ELR (cell line): ENCODE measurements at regions not wholly inside any gene's neighbourhood (a gene's known extent, or its start where the extent isn't known, plus 50 kb on each side); places are given as distances from the start of the nearest gene placed in this dataset.

Experiments used
- DNase-seq: peaks from one replicate; pipeline ENCODE4 v3.0.0-alpha.2; 2015; ENCODE audit warnings: low read depth

DNA sequence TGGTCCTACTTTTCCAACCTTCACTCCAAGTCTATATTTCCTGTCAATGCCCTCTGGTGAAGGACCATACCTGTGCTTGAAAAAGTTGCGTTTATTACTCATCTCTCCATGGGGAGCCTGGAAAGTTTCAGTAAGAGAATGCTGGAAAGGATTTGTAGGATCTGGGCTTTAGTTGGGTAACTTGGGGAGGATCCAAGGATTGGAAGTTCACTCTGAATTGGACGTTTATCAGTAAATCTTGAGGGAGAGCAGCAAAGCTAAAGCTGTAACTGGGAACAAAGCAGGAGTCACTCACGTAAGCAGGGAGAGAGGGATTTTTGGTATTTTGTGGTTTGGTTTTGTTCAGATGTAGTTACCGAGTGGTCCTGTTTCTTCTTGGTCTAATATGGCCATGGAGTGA is 51.4 kb upstream of the NPVF start:
- DNase-seq = no peak

DNA sequence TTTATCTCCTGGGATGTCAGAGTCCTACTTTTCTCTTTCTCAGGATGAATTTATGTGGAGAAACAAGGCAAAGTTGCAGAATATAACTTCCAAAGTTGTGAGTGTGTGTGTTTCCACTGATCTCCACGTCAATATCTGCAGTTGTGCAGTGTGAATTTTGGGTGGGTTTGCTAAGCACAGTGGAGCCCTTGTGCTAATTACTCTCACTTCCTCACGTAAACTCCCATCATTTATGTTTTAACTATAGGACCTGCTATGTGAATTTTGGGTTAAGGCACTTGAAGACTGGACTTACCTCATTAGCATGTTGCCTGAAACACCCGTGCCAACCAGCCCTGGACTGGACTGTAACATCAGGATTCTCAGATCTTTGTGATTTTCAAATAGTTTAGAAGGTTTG is 51.9 kb upstream of the NPVF start:
- DNase-seq = no peak

DNA sequence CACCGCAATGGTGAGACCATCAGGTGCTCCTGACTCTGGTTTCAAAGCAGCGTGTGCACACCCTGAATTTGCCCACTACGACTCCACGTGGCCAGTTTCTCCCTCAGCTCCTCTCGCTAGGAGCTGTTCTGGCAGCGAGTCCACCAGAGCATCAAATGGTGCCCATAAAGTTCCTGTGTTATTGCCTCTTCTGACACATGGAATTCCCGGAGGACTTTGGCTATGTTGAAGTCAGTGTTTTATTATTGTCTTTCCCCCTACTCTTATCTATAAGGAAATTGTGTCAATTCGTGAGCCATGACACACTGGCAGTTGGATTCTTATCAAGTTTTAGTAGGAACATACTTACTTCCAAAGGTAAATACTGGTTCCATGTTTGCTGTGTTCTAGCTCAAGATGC is 53.9 kb upstream of the NPVF start:
- DNase-seq = no peak

DNA sequence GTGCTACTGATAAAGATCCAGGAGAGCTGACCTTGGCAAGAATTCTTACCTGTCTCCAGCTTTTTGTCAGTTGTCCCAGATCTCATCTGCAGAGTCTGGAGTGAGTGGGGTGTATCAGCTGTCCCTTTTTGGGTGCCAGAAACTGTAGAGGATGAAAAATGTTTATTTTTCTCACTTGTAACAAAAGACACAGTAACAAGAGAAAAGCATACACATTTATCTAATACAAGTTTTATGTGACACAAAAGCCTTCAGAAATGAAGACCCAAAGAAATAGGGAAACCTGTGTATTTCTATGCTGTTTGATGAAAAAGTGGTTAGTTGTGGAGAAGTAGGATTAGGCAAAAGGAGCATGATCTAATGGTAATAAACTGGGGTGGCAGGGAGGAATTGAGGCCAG is 58.5 kb upstream of the NPVF start:
- no peak for DNase-seq

DNA sequence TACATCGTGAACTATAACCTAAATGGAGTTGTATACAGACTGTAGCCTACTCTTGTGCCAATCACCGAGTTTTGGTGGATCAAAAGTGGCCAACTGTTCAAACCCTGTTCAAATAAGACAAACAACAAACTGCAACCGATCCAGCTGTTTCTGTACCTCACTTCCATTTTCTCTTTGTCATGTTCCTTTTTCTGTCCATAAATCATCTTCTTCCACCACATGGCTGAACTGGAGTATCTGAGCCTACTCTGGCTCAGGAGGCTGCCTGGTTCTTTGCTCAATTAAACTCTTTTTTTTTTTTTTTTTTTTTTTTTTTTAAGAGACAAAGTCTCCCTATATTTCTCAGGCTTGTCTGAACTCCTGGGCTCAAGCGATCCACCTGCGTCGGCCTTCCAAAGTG is 59.0 kb upstream of the NPVF start:
- no peak for DNase-seq

DNA sequence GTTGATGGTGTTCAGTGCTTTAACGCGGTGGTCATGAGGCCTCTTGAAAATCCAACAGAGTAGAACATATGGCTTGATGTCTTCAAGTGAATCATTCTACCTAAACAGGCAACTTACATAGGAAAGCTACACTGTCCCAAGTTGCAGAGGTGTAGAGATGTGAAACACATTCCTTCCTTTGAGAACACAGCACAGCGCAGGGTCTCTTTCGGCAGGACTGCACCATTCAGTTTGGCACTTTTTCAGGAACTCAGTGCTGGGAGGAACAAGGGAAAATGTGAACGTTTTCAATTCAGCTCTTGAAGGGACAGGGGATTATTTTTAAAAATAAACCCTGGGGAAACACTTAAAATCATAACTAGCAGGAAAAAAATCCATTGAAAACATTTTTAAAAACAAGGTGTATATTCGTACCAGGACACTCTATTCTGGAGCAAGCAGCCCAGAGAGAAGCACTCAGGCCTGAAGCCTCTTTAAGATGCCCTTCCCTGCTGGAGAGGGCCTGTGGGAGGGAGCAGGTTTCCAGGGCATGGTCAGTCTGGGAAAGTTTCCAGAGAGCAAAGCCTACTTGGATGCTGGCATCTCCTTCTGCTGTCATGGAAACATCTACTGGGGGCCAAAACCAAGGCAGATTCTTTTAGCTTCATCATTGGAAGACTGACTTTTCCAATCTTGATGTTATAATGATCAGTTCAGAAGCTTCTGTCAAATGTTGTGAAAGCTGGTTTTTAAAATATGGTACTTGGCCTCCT is 60.4 kb upstream of the NPVF start:
- DNase-seq = no peak

DNA sequence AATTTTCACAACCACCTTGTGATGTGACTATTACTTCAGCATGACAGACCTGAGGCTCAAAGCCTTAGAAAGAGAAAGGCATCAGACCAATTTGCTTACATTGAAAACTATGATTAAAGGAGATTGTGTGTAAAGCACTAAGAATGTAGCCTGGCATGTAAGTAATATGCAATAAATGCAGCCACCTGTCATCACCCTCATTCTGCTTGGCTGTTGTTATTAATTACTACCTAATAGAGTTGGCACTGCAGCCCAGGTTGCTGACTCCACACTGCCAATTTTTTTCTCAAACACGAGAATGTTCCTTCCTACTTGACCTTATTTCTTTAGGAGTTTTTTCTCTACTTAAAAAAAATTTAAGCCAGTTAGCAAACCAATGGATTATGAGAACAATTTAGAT is 61.2 kb upstream of the NPVF start:
- no peak for DNase-seq

DNA sequence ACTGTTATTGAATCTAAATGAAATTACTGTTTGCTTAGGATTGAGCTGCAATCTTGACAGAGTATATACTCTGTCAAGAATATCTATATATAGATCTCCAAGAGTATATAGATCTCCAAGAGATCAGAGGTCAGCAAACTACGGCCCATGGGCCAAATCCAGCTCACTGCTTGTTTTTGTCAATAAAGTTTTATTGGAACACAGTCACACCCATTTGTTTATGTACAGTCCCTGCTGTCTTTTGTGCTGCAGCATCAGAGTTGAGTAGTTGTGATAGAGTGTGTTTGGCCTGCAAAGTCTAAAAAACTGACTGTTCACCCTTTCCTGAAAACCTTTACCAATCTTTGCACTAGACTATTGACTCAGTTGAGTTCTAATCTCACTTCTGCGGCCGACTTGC is 66.3 kb upstream of the NPVF start:
- no peak for DNase-seq

DNA sequence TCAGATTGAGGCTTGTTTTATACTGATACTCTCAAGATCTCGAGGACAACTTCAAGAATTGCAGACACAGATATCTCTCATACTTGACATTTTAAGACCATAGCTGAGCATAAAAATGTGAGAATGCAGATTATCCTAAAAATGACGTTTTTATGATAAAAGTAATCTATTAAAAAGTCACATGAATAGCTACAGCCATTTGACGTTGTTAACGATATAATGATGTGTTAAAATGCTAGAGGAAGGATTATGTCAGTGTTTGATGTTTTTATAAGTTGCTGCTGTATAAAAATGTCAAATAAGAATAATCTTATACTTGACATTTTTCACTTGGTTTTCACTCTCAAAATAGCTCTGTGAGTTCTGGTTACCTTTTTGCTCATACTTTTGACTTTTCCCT is 67.1 kb upstream of the NPVF start:
- DNase-seq = no peak

DNA sequence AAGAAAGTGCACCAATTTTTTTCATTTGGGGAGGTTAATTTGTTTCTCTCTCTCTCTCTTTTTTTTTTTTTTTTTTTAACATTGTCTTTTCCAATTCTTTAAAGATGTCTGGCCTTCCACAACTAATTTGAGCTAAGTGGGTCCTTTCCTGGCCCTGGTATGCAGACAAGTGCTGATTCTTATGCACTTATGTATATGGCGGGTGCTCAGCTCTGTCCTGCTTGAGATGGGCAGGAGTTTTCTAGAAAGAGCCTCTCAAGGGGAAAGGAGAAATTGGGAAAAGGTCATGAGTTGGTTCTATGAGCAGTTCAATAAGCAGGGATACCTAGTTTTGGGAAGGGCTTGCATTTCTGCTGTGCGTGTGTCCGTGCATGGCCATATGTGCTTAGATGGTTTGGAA is 67.8 kb upstream of the NPVF start:
- no peak for DNase-seq

DNA sequence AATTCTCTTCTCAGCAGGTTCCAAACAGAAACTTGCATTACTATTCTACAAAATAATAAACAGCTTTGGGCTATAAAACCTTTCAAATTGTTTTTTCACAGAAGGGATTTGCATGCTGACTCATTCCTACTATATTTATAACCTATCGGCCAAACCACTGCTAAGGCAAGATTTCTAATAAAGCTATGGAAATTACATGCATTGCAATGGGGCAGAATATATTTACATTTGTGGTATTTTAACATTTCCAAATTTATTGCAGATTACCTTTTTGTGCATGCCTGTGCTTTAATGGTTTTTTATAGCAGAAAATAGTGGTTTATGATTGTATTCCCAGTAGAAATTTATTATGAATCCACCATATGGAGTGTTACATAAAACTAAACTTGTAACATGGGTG is 69.0 kb upstream of the NPVF start:
- DNase-seq = no peak

DNA sequence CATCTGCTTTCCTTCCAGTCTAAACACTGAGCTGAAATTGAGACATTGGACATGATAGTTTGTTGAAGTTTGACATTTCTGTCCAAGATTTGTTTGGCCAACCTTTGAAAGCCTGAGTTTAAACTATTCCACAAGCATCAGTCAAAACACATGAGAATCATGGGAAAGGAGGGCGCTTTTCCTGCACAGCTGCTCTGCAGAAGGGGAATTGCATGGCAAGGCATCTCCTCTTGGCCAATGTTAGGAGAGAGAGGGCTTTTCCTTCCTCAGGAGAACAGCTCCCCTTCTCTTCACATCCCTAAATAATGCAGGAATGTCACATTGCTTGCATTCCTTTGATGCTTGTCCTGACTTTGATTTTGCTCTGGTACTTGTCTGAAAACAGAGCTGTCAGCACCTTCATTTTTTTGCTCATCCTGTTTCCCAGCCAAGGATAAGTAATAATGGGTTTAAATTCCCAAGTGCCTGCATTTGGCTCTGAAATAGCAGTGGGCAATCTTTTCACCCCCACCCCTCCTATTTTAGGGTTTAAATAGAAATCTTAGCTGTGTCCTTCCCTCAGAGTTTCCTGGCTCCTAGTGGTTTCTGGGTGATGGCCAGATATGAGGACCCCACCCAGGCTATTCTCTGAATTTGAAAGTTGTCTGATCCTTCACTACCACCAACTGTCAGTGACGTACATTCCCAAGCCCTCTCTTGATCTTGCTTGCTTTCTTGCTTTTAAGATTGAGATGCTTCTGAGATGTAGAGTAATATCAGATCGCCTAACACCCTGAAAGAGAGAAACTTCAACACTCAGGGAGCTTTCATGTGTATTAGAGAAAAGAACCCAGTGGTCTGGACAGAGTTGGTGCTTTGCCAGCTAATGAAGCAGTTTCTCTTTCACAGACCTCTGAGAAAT is 75.2 kb upstream of the NPVF start:
- no peak for DNase-seq

DNA sequence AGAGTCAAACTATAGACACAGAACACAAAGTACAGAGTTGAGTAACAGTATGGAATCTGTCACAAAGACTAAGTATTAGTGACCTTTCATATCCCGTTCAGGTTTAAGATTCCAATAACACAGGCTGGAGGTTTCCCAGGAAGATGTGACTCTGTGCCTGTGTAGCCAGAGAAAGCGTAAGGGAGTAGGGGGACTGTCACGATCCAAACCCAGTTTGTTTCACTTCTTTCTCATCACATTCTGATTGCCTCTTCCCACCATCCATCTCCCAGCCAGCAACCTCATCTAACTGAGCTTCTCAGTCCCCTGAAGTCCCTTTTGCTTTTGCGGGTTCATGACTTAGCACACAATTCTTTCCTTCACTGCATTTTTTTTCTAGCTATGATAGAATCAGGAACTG is 76.4 kb upstream of the NPVF start:
- DNase-seq = no peak

DNA sequence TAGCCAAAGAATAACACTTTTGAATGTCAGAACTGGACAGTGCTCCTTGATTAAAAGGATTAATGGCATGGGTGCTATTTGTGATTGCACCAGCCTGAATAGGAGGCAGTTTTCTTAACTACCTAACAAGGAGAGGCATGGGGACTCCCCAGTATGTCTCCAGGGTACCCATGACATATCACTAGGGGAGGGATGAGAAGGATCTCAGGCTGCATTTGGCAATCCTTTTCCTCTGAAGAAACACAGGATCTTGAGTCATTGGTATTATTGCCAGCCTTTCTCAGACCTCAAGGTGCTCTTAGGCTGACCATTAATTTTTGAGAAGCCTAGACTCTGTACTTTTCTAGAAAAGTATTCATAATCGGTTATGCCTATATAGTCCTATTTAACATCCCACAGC is 77.5 kb upstream of the NPVF start:
- DNase-seq = no peak

DNA sequence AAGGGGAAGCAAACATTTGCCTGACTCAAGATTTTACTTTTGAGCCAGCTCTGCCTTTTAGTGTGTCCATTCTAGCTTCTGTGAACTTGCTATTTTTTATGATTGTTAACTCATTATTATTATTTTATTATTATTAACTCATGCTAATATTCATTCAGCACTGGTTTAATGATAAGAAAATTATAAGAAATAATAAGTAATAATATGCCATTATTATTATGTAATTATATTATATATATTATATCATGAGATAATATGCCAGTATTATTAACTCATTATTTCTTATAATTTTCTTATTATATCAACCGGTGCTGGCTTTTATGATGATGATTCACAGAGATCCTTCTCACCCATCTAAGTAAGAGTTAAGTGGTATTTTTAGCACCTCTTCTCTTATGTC is 79.3 kb upstream of the NPVF start:
- DNase-seq = no peak

DNA sequence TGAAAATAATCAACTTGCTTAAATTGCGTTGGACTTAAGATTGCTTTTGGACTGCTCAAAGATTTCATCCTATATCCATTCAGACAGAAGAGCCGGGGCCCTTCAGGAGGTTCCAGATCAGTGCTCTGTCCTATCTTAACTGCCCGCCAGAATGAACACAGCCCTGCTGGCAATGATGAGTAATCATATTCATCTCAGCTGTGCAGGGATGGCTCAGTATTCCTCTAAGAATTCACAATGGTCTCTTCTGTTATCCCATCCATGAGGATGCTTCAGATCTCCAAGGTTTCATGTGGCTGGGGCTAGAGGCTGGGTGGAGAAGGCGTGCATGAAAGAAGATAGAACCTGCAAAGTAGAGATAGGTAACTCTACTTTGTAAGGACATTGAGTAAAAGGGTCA is 80.0 kb upstream of the NPVF start:
- DNase-seq = no peak

DNA sequence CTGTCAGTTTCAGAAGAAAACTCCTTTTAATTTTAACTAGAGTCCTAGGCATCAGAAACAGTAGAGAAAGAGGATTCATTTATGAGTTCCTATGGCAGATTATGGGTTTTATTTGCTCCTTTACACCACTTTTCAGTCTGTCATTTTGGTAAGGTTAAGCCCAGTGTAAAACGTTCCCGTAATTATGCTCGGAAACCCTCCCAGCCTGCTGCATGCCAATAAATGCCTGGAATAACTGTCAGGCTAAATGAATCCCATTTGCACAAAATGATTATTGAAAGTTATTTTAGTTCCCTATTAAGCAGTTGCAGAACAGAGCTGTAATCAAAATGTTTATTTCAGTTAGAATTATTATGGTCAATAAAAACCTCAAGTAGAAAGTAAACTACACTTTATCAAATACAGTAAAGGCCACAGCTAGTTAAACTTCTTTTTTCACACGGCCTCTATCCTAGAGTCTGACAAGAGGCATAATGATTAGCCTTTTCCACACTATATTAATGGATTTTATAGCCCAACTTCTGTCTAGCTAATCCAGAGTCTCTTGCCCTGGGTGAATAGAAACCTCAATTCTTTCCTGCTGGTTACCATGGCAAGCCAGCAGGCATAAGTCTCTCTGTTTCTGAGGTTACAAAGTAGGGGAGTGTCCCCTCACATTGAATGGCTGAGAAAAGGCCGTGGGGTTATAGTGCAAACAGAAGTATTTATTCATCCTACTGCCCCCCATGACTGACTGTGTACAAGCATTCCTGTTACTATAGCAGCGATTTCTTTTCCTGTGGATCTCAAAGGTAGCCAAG is 80.8 kb upstream of the NPVF start:
- no peak for DNase-seq

DNA sequence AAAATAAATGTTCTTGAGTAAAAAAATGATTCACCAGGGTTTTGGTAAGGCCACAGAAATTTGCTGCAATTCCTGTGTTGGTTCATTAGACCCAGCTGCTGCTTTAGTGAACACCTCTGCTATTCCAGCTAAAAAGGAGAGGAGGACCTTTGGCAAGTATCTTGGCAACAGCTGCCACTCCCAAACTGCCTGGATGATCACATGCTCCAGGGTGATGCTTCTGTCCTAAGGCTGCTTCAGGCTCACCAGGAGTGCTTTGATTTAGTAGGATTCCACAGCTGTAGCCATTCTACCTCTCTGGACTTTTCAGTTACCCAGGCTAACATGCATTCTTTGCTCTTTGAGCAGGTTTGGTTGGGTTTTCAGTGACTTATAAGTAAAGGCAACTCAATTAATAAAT is 82.6 kb upstream of the NPVF start:
- DNase-seq = no peak

DNA sequence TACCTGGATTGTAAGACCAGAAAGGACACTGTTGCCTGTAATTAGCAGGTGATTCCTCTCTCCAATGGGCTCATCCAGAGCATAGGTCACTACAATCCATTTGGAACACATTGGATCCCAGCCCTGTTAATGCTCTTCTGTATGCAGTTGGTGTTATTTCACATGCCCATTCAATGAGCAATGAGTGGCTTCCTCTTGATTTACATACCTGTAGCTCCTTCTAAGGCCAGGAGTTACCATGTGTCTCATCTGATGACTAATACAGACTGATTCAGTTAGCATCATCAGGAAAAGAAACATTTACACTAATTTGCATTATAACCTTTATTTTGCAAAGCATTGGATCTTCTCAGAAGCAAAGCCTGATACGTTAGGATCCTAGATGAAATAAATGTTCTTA is 83.1 kb upstream of the NPVF start:
- DNase-seq = peak; percentile 28

DNA sequence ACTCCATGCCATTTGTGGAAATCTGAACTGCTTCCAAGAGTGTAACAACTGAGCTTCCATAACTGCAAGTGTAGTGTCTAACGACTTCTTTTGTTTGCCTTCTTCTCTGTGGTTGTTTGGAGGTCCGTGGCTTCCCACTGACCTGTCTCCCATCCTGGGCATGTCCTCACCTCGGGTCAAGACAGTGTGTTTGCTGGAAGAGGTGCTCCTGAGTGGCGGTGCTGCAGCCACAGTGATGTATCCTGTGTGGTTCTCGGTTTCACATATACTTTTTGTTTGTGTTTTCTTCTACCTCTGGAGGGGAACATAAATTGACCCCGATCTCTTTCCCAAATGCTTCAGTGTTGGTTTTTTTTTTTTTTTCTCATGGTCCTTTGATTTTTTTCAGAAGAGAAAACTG is 84.7 kb upstream of the NPVF start:
- no peak for DNase-seq

DNA sequence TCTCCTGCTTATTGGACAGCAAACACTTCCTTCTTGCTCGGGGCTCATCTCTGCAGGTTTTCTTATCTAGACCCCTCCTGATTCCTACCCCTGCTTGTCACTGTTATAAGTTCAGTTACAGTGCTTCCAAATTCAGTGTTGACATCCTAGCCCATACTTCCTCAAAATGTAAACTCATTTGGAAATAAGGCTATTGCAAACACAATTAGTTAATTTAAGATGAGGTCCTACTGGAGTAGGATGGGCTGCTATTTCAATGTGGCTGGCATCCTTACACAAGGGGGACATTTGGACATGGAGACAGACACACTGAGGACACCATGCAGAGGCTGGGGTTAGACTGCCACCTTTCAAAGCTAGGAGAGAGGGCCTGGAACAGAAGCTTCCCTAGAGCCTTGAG is 85.2 kb upstream of the NPVF start:
- DNase-seq = no peak

DNA sequence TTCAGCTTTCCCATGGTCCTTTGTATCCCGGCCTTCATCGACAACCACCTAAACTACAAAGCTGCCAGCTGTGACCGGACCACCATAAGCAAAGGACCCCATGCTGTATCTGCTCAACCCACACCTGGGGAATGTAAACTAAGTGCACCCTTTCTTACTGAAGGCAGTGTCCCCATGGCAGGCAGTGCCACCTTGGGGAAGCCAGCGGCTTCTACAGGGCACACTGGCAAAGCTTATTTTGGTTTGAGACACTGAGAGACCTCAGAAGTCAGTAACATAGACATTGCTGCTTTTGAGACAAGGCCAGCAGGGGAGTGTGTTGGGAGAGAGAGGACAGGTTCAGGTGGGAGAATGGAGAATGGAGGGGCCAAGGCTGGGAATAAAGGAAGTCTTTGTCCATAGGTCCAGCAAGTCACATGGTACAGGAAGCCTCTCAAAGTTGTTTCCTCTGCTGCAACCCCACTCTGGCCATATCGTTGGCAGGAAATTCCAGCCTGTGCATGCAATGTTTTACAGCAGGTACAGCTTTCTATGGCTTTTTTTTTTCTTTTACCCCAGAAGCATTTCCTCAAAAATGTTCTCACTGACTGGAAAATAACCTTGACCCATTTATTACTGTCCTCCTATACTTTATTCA is 85.9 kb upstream of the NPVF start:
- no peak for DNase-seq
